ENCODE measurements at regions not wholly inside any gene's neighbourhood (a gene's known extent, or its start where the extent isn't known, plus 50 kb on each side); places are given as distances from the start of the nearest gene placed in this dataset.

DNA sequence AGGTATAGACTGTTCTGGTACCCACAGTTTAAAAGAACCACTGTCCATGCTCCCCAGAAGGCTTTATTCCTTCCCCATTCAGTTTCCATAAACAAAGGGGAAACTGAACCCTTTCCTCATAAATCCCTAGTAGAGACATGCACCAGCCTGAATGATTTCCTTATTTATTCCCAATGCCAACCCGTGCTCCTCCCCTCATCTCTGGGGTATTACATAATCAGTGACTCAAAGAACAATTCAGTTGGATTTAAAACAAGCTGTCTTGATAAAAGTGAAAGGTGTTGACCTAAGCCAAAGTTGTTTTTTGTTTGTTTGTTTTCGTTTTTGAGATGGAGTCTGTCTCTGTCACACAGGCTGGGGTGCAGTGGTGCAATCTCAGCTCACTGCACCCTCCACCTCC lies 418.5 kb upstream of the CNTNAP5 start:
- TF ChIP-seq, protein P1, sequence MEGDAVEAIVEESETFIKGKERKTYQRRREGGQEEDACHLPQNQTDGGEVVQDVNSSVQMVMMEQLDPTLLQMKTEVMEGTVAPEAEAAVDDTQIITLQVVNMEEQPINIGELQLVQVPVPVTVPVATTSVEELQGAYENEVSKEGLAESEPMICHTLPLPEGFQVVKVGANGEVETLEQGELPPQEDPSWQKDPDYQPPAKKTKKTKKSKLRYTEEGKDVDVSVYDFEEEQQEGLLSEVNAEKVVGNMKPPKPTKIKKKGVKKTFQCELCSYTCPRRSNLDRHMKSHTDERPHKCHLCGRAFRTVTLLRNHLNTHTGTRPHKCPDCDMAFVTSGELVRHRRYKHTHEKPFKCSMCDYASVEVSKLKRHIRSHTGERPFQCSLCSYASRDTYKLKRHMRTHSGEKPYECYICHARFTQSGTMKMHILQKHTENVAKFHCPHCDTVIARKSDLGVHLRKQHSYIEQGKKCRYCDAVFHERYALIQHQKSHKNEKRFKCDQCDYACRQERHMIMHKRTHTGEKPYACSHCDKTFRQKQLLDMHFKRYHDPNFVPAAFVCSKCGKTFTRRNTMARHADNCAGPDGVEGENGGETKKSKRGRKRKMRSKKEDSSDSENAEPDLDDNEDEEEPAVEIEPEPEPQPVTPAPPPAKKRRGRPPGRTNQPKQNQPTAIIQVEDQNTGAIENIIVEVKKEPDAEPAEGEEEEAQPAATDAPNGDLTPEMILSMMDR (IDR thresholded peaks at IDR 0.05; ENCODE audit: low read depth, low read length): no peak
- TF ChIP-seq POLR2A (IDR thresholded peaks at IDR 0.05; ENCODE audit: extremely low read depth, insufficient read length): no peak
- TF ChIP-seq, protein P2, sequence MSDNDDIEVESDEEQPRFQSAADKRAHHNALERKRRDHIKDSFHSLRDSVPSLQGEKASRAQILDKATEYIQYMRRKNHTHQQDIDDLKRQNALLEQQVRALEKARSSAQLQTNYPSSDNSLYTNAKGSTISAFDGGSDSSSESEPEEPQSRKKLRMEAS (IDR thresholded peaks at IDR 0.05; ENCODE audit: low read depth, low read length): no peak

Data from NB4 (cell line).